NT2/D1 (cell line): ENCODE measurements at regions not wholly inside any gene's neighbourhood (a gene's known extent, or its start where the extent isn't known, plus 50 kb on each side); places are given as distances from the start of the nearest gene placed in this dataset.

ENCODE experiments used
- DNase-seq: peaks from one replicate; pipeline ENCODE4 v3.0.0-alpha.2; 2011; ENCODE audit warnings: low read depth, low spot score
- H3K27me3 ChIP-seq: 2 replicates; pipeline ENCODE4 v1.6.0; 2011; ENCODE audit warnings: mild to moderate bottlenecking; ENCODE audit not compliant: insufficient read length, insufficient read depth
- H3K36me3 ChIP-seq: 2 replicates; pipeline ENCODE4 v1.6.1; 2011; ENCODE audit warnings: mild to moderate bottlenecking, low read length, mixed read lengths; ENCODE audit not compliant: insufficient read depth, insufficient read length
- H3K4me1 ChIP-seq: 2 replicates; pipeline ENCODE4 v1.5.1; 2011; ENCODE audit not compliant: insufficient read depth, insufficient read length
- H3K4me3 ChIP-seq: 2 replicates; pipeline ENCODE4 v1.5.1; 2011; ENCODE audit warnings: low read depth; ENCODE audit not compliant: insufficient read length
- H3K9ac ChIP-seq: 2 replicates; pipeline ENCODE4 v1.6.0; 2011; ENCODE audit warnings: low read depth; ENCODE audit not compliant: insufficient read length
- H3K9me3 ChIP-seq: 2 replicates; pipeline ENCODE4 v1.5.1; 2011; ENCODE audit warnings: mild to moderate bottlenecking, low read length; ENCODE audit not compliant: insufficient read depth
- SUZ12 ChIP-seq: IDR thresholded peaks from 2 replicates; pipeline ENCODE4 v1.6.1; 2011; ENCODE audit not compliant: insufficient read length, insufficient read depth; ENCODE audit errors: extremely low read depth
- YY1 ChIP-seq: IDR thresholded peaks from 2 replicates; pipeline ENCODE4 v1.6.1; 2011; ENCODE audit not compliant: insufficient read length, insufficient read depth
- ZNF274 ChIP-seq: IDR thresholded peaks from 2 replicates; pipeline ENCODE4 v1.6.1; 2011; ENCODE audit warnings: mild to moderate bottlenecking, low read depth, low read length

GRCh38 chr1:4964634-4965345 is 310.4 kb downstream of the AJAP1 start:
- Histone ChIP-seq H3K9ac (no peak overlapping the region), H3K36me3 (no peaks in the 10 kb centered on the region), H3K4me1 (peaks cover 9% of the 10 kb centered on the region), H3K4me3 (no peak overlapping the region), H3K27me3 (no peaks in the 10 kb centered on the region), H3K9me3 (peaks cover 11% of the 10 kb centered on the region; the same call in 1 of the 2 replicates)
- DNase-seq: no peak
- TF ChIP-seq YY1 (no peak), ZNF274 (no peak), SUZ12 (no peak)

- no peak for DNase-seq
Observed at GRCh38 chr1:4963251-4963650, 308.8 kb downstream of the AJAP1 start.

GRCh38 chr1:4962836-4963235 is 308.4 kb downstream of the AJAP1 start:
- H3K27me3 ChIP-seq: no peaks in the 10 kb centered on the region
- DNase-seq: no peak
- H3K4me3 ChIP-seq: no peak overlapping the region
- no peaks in the 10 kb centered on the region for H3K36me3 ChIP-seq
- peaks cover 4% of the 10 kb centered on the region; the same call in 1 of the 2 replicates for H3K9me3 ChIP-seq
- TF ChIP-seq ZNF274 (no peak), YY1 (no peak)
- no peak overlapping the region for H3K9ac ChIP-seq
- peaks cover 9% of the 10 kb centered on the region for H3K4me1 ChIP-seq

More at GRCh38 chr1:4963251-4963650, 308.8 kb downstream of the AJAP1 start:
- TF ChIP-seq ZNF274: no peak
- TF ChIP-seq YY1: no peak
- TF ChIP-seq SUZ12: no peak
- no peak overlapping the region for H3K4me3 ChIP-seq
- H3K36me3 ChIP-seq: no peaks in the 10 kb centered on the region
- no peak overlapping the region for H3K9ac ChIP-seq
- peaks cover 8% of the 10 kb centered on the region; the same call in 1 of the 2 replicates for H3K9me3 ChIP-seq
- H3K27me3 ChIP-seq: no peaks in the 10 kb centered on the region
- H3K4me1 ChIP-seq: peaks cover 9% of the 10 kb centered on the region

GRCh38 chr1:4961935-4962645 is 307.7 kb downstream of the AJAP1 start:
- DNase-seq: no peak
- Histone ChIP-seq H3K4me3 (no peak overlapping the region), H3K4me1 (peaks cover 9% of the 10 kb centered on the region), H3K9ac (no peak overlapping the region), H3K36me3 (no peaks in the 10 kb centered on the region), H3K27me3 (no peaks in the 10 kb centered on the region), H3K9me3 (no peaks in the 10 kb centered on the region)
- TF ChIP-seq YY1 (no peak), SUZ12 (no peak), ZNF274 (no peak)

GRCh38 chr1:4960782-4961475 is 306.5 kb downstream of the AJAP1 start:
- Histone ChIP-seq H3K9me3 (no peaks in the 10 kb centered on the region), H3K27me3 (no peaks in the 10 kb centered on the region), H3K36me3 (no peaks in the 10 kb centered on the region), H3K4me3 (no peak overlapping the region), H3K4me1 (peaks cover 9% of the 10 kb centered on the region), H3K9ac (no peak overlapping the region)
- DNase-seq: no peak
- no peak for TF ChIP-seq ZNF274

- TF ChIP-seq SUZ12 (no peak), YY1 (no peak), ZNF274 (no peak)
- H3K4me3 ChIP-seq: no peak overlapping the region
- H3K36me3 ChIP-seq: no peaks in the 10 kb centered on the region
- no peaks in the 10 kb centered on the region for H3K27me3 ChIP-seq
- no peak for DNase-seq
- no peak overlapping the region for H3K9ac ChIP-seq
- 0 out of 2 replicates have a peak, but pooled peaks cover under 1% of the 10 kb centered on the region for H3K9me3 ChIP-seq
- peaks cover 8% of the 10 kb centered on the region for H3K4me1 ChIP-seq
Observed at GRCh38 chr1:4960336-4960735, 305.9 kb downstream of the AJAP1 start.

- Histone ChIP-seq H3K4me3 (no peak overlapping the region), H3K4me1 (peaks cover 3% of the 10 kb centered on the region), H3K36me3 (no peaks in the 10 kb centered on the region), H3K9me3 (peaks cover 8% of the 10 kb centered on the region; the same call in 1 of the 2 replicates), H3K27me3 (no peaks in the 10 kb centered on the region), H3K9ac (no peak overlapping the region)
- no peak for DNase-seq
- TF ChIP-seq ZNF274 (no peak), YY1 (no peak), SUZ12 (no peak)
Observed at GRCh38 chr1:4959216-4959615, 304.8 kb downstream of the AJAP1 start.
